HCT116 (cell line): ENCODE measurements at regions not wholly inside any gene's neighbourhood (a gene's known extent, or its start where the extent isn't known, plus 50 kb on each side); places are given as distances from the start of the nearest gene placed in this dataset.

Experiments
- ATAC-seq: fragments of 200-7000 bp; cut with Tn5 transposase; 2 replicates; pipeline ENCODE4 v1.9.1; 2020; ENCODE audit warnings: mild to moderate bottlenecking, moderate library complexity
- BruUV-seq: library from RNA; stranded (reverse); fragments of 400-500 nt; replicated peaks from 2 replicates; lab custom pipeline; 2021; lab: Mats Ljungman, UMichigan
- CTCF ChIA-PET: fragments of 300-600 bp; sonication (Branson Sonifier 250); formaldehyde crosslinking; loops from one replicate; lab custom pipeline; 2021; ENCODE audit warnings: antibody characterized with exemption; lab: Charles Lee
- POLR2A ChIA-PET: fragments of 300-600, 350-600 bp; sonication (Branson Sonifier 250); formaldehyde crosslinking; loops from one replicate; lab custom pipeline; 2021; ENCODE audit warnings: antibody characterized with exemption; lab: Charles Lee
- RAD21 ChIA-PET, 2 experiments: fragments of 300-600 bp; sonication (Branson Sonifier 250); formaldehyde crosslinking; loops; one replicate each; lab custom pipeline; 2023; ENCODE audit warnings: low total read pairs in 2 of 2; ENCODE audit not compliant: uncharacterized antibody in 2 of 2, unreplicated experiment in 2 of 2, low non-redundant PET in 1 of 2; lab: Charles Lee
- DNase-seq: peaks from one replicate; pipeline ENCODE4 v3.0.0-alpha.2; 2010; ENCODE audit warnings: low read depth, low spot score
- H2AFZ ChIP-seq: fragments of 200-600 bp; shearing (Covaris generic), sonication (generic); 2 replicates; pipeline ENCODE4 v1.6.1; 2017; ENCODE audit warnings: low read depth, mixed run types, mixed read lengths, antibody characterized with exemption, low read length; ENCODE audit not compliant: poor library complexity, severe bottlenecking
- H3K27ac ChIP-seq: 2 replicates; pipeline ENCODE4 v1.5.1; 2012; ENCODE audit warnings: low read depth, low read length
- H3K27me3 ChIP-seq: fragments of 200-600 bp; sonication (generic); 2 replicates; pipeline ENCODE4 v1.6.1; 2016; ENCODE audit warnings: mixed run types, low read length, mixed read lengths; ENCODE audit not compliant: insufficient read depth
- H3K36me3 ChIP-seq, 2 experiments: fragments of 200-500 bp in 1 of 2; fragments of 200-600 bp in 1 of 2; sonication (Bioruptor generic) in 1 of 2; sonication (generic) in 1 of 2; 2 replicates each; pipeline versions ENCODE4 v1.5.1 to v1.6.1; 2014 to 2016; ENCODE audit warnings: low read length in 2 of 2, inconsistent platforms in 1 of 2, mixed read lengths in 1 of 2, mixed run types in 1 of 2; ENCODE audit not compliant: insufficient read depth in 2 of 2, control insufficient read depth in 1 of 2
- H3K4me1 ChIP-seq, 2 experiments: fragments of 200-600 bp in 1 of 2; sonication (generic) in 1 of 2; 2 replicates each; pipeline versions ENCODE4 v1.5.1 to v1.6.1; 2012 to 2017; ENCODE audit warnings: low read length in 2 of 2, inconsistent platforms in 1 of 2, mild to moderate bottlenecking in 1 of 2, mixed read lengths in 1 of 2, mixed run types in 1 of 2, moderate library complexity in 1 of 2; ENCODE audit not compliant: insufficient read depth in 2 of 2, control insufficient read depth in 1 of 2
- H3K4me2 ChIP-seq: fragments of 200-600 bp; sonication (generic); 2 replicates; pipeline ENCODE4 v1.6.1; 2017; ENCODE audit warnings: mixed run types, low read length, mixed read lengths
- H3K4me3 ChIP-seq, 2 experiments: fragments of 200-600 bp in 1 of 2; sonication (generic) in 1 of 2; replicated peaks in 1 of 2; 2 replicates each; pipeline ENCODE4 v1.5.1; 2011 to 2016; ENCODE audit warnings: low read length in 2 of 2, control low read depth in 1 of 2, low read depth in 1 of 2, mild to moderate bottlenecking in 1 of 2, mixed read lengths in 1 of 2, mixed run types in 1 of 2
- H3K79me2 ChIP-seq: fragments of 200-600 bp; sonication (generic); 2 replicates; pipeline ENCODE4 v1.6.1; 2017; ENCODE audit warnings: mild to moderate bottlenecking, mixed run types, low read length, moderate library complexity, mixed read lengths; ENCODE audit not compliant: insufficient read depth
- H3K9ac ChIP-seq: fragments of 200-600 bp; sonication (generic); 2 replicates; pipeline ENCODE4 v1.6.1; 2016; ENCODE audit warnings: low read length, mixed read lengths
- H3K9me2 ChIP-seq: fragments of 200-600 bp; sonication (generic), shearing (Covaris generic); 2 replicates; pipeline ENCODE4 v1.6.1; 2017; ENCODE audit warnings: mixed run types, mild to moderate bottlenecking, moderate library complexity; ENCODE audit not compliant: insufficient read depth
- H3K9me3 ChIP-seq, 2 experiments: fragments of 200-500 bp in 1 of 2; fragments of 200-600 bp in 1 of 2; sonication (Bioruptor generic) in 1 of 2; sonication (generic) in 1 of 2; 2 replicates each; pipeline ENCODE4 v1.6.1; 2014 to 2017; ENCODE audit warnings: low read length in 2 of 2, mixed read lengths in 2 of 2, inconsistent platforms in 1 of 2, low read depth in 1 of 2, mild to moderate bottlenecking in 1 of 2, mixed run types in 1 of 2, moderate library complexity in 1 of 2; ENCODE audit not compliant: control insufficient read depth in 1 of 2, insufficient read depth in 1 of 2
- H4K20me1 ChIP-seq: fragments of 200-600 bp; sonication (generic), shearing (Covaris generic); 2 replicates; pipeline ENCODE4 v1.6.1; 2017; ENCODE audit warnings: mixed run types, mild to moderate bottlenecking, moderate library complexity; ENCODE audit not compliant: insufficient read depth
- ATF3 ChIP-seq: IDR thresholded peaks from 2 replicates; pipeline ENCODE4 v1.6.1; 2012
- CBX3 ChIP-seq: IDR thresholded peaks from 2 replicates; pipeline ENCODE4 v1.6.1; 2012; ENCODE audit warnings: low read depth
- CEBPB ChIP-seq: IDR thresholded peaks from 2 replicates; pipeline ENCODE4 v1.6.1; 2012; ENCODE audit warnings: low read depth
- CTCF ChIP-seq, 3 experiments: fragments of 200-600 bp in 1 of 3; sonication (generic) in 1 of 3; IDR thresholded peaks in 2 of 3; conservative IDR thresholded peaks in 1 of 3; 2 replicates each; pipeline ENCODE4 v1.5.1; 2012 to 2017; ENCODE audit warnings: low read depth in 2 of 3, low read length in 2 of 3, antibody characterized with exemption in 1 of 3, borderline replicate concordance in 1 of 3, control low read depth in 1 of 3, mild to moderate bottlenecking in 1 of 3, mixed read lengths in 1 of 3, mixed run types in 1 of 3, moderate library complexity in 1 of 3; ENCODE audit not compliant: insufficient read depth in 1 of 3
- EZH2 ChIP-seq: fragments of 200-600 bp; sonication (generic); IDR thresholded peaks from 2 replicates; pipeline ENCODE4 v1.6.1; 2017; ENCODE audit warnings: antibody characterized with exemption, mixed run types
- EZH2phosphoT487 ChIP-seq: fragments of 200-600 bp; IDR thresholded peaks from 2 replicates; pipeline ENCODE4 v1.6.1; 2018; ENCODE audit warnings: antibody characterized with exemption, borderline replicate concordance
- FOSL1 ChIP-seq: IDR thresholded peaks from 2 replicates; pipeline ENCODE4 v1.6.1; 2012; ENCODE audit warnings: low read depth
- MAX ChIP-seq: IDR thresholded peaks from 2 replicates; pipeline ENCODE4 v1.6.1; 2012
- RAD21 ChIP-seq: IDR thresholded peaks from 2 replicates; pipeline ENCODE4 v1.6.1; 2012; ENCODE audit warnings: low read depth, mild to moderate bottlenecking
- REST ChIP-seq: IDR thresholded peaks from 2 replicates; pipeline ENCODE4 v1.6.1; 2012; ENCODE audit warnings: low read depth
- YY1 ChIP-seq: IDR thresholded peaks from 2 replicates; pipeline ENCODE4 v1.6.1; 2011; ENCODE audit warnings: low read length, low read depth, moderate library complexity, mild to moderate bottlenecking; ENCODE audit not compliant: insufficient replicate concordance; ENCODE audit errors: extremely low read depth
- intact Hi-C: fragments of 100-400 bp; cut with micrococcal nuclease; formaldehyde crosslinking; loops from 2 replicates; pipeline ENCODE4 v1.10.0; 2022

GRCh38 chr9:88026118-88026479 is 51.8 kb upstream of the CDK20 start:
- no peaks in the 10 kb centered on the region for H3K27me3 ChIP-seq
- no peak overlapping the region for H3K4me3 ChIP-seq
- no peak for ATAC-seq
- RAD21 ChIA-PET = no interaction called here
- no TSS peak for BruUV-seq
- no peak overlapping the region for H3K4me2 ChIP-seq
- DNase-seq = no peak
- H2AFZ ChIP-seq = no peak overlapping the region
- POLR2A ChIA-PET = no interaction called here
- no peaks in the 10 kb centered on the region for H4K20me1 ChIP-seq
- TF ChIP-seq ATF3 (no peak), CBX3 (no peak), EZH2phosphoT487 (no peak), MAX (no peak), CEBPB (no peak), EZH2 (no peak)
- H3K79me2 ChIP-seq = no peaks in the 10 kb centered on the region
- H3K9me2 ChIP-seq = no peaks in the 10 kb centered on the region
- no peaks in the 10 kb centered on the region for H3K9me3 ChIP-seq
- CTCF ChIA-PET = no interaction called here
- H3K36me3 ChIP-seq = no peaks in the 10 kb centered on the region
- intact Hi-C loops = no loop called here
- H3K27ac ChIP-seq = no peak overlapping the region
- H3K4me1 ChIP-seq = no peaks in the 10 kb centered on the region
- no peak overlapping the region for H3K9ac ChIP-seq

- H3K9ac ChIP-seq = no peak overlapping the region
- H2AFZ ChIP-seq = no peak overlapping the region
- TF ChIP-seq RAD21 (0 out of 2 replicates have a peak, but pooled peaks have one; percentile 8), REST (no peak), YY1 (no peak), CBX3 (no peak), MAX (no peak), CTCF (IDR thresholded peaks at IDR 0.05 in 2 of 3, conservative IDR thresholded peaks at IDR 0.05 in 1 of 3; ENCODE audit: borderline replicate concordance in 1 of 3, insufficient read depth in 1 of 3, low read depth in 2 of 3, low read length in 2 of 3) (peak in 1 of 3 experiments; percentile 9; a peak in 1 of 6 replicates), FOSL1 (no peak), EZH2phosphoT487 (no peak)
- H4K20me1 ChIP-seq = no peaks in the 10 kb centered on the region
- POLR2A ChIA-PET = no interaction called here
- ATAC-seq = no peak
- no peak overlapping the region for H3K4me3 ChIP-seq
- DNase-seq = no peak
- H3K79me2 ChIP-seq = no peaks in the 10 kb centered on the region
- H3K4me2 ChIP-seq = no peak overlapping the region
- no peaks in the 10 kb centered on the region for H3K4me1 ChIP-seq
- RAD21 ChIA-PET = no interaction called here
- no peak overlapping the region for H3K27ac ChIP-seq
- no peaks in the 10 kb centered on the region for H3K36me3 ChIP-seq
- no peaks in the 10 kb centered on the region for H3K9me3 ChIP-seq
- BruUV-seq = no TSS peak
- H3K27me3 ChIP-seq = no peaks in the 10 kb centered on the region
- intact Hi-C loops = no loop called here
- no peaks in the 10 kb centered on the region for H3K9me2 ChIP-seq
- CTCF ChIA-PET = interaction anchor here (1.2 kb wide), 1 partner anchor 51 kb away, joined by 3 read pairs; the partner anchor contains the start of gene CDK20
Measured at GRCh38 chr9:88025411-88026117, 51.2 kb upstream of the CDK20 start.
